NCI-H345 treated with DMSO at 0.1 percent for 48 hours (cell line): ENCODE measurements at regions not wholly inside any gene's neighbourhood (a gene's known extent, or its start where the extent isn't known, plus 50 kb on each side); places are given as distances from the start of the nearest gene placed in this dataset.

Experiments used
- DNase-seq: peaks from one replicate; lab custom pipeline; 2025; ENCODE audit not compliant: unreplicated experiment; lab: John Stamatoyannopoulos, UW

DNA sequence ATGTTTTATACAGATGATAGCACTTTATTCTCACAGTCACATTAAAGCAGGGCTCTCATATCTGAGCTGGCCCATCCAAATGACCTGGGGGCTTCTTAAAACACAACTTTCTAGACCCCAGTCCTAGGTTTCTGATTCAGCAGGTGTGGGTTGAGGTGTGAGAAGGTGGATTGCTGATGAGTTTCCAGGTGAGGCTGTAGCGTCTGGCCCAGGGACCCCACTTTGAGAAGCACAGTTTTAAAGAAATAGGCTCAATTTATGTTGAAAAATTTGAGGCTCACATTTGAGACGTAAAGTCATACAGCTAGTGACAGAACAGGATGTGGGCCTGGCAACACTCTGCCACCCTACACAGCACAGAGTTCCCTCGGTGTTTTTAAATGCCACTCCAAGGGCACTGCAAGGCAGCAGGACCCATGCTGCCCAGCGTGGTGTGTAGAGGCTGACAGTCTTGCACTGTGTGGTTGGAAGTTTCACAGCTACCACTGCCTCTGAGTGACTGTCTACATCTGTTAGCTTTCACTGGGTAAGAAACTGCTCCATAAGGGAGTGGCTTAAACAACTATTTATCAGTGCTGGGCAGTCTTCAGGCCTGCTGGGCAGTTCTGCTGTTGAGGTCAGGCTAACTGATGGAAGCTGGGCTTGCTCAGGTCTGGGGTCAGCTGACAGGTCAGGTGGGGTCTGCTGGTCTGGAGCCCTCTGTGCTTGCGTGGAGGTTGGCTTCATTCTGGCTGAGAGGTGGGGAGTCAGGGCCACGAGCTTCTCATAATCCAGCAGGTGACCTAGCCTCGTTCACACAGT, 319.7 kb downstream of the CXCL12 start:
- DNase-seq: no peak

DNA sequence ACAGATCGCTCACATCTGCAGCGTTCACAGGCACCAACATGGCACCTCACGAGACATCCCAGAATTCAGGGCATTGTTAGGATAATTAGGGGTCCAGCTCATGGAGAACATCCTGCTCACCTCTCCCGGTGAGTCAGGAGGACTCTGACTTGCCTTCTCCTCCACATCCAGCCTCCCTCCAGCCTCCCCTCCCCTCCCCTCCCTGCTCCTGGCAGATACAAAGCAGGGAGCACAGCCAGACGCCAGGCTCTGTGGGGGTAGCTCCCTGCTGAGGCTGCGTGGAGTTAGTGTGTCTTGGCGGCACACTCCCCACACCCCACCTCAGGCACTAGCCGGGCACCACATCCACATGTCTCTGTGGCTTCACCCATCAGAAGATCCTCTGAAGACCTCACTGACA, 320.6 kb downstream of the CXCL12 start:
- DNase-seq: no peak

DNA sequence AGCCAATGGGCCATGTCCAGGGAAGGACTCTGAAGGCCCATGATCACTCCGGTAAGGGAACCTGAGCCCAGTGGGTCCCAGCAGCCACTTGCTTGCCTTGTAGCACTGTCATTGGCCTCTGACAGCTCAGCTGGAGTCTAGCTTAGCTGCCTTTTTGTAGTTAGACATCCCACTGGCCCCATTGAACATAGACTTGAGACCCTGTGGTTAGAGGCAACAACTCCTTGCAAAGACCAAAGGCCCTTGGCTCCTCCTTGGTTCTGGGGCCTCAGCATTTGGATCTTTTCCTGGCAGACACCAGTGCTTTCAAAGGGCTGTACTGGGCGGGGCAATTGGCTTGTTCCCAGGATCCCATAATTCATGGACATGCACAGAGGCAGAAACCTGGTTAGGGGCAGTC, 321.2 kb downstream of the CXCL12 start:
- no peak for DNase-seq

DNA sequence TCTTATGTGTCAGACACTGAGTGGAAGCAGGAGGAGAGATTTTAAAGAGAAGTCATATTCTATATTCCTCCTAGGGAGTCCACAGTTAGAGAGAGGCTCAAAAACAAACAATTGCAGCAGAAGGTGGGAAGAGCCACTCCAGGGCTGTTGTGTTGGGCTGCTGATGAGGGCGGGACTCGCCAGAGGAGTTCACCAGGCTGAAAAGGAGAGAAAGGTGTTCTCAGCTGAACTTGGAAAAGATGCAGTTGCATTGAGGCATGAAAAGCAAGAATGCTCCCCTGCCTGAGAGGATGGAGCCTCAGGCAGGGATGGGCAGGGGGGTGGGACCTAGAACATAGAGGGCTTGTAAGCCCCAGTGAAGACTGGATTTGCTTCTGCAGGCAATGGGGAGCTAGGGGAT, 324.2 kb downstream of the CXCL12 start:
- DNase-seq: no peak

DNA sequence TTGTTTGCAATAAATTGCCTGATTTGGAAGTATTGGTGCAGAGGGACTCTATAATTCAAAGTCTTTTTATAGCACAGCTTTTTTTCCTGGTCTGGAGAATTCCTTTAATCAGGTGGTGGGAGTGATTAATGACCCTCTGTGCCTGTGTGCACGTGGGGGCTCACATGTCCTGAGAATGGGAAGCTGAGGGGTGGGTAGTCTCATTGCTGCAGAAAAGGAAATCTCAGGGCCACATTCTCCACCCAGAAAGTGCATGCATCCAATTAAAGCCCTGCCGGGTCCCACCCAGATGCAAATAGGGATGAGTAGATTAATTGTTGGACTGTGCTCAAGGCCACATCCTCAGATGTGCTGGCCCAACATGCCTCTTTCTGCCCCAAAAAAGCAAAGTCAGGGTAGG, 324.7 kb downstream of the CXCL12 start:
- no peak for DNase-seq

DNA sequence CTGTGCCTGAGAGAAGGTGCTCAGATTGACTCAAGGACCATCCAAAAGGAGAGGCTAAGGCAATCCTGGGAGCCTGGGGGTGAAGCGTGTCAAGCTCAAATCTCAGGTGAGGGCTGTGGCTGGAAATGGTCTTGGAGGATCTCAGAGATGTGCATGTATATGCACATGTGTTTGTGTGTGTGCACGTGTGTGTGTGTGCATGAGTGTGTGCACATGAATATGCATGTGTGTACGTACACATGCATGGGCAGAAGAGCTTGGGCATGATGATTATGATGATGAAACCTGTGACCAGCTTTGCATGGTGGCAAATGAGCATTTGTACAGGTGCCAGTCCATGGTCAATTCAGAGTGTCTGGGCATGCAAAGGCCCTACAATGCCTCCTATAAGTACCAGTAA, 326.6 kb downstream of the CXCL12 start:
- no peak for DNase-seq

DNA sequence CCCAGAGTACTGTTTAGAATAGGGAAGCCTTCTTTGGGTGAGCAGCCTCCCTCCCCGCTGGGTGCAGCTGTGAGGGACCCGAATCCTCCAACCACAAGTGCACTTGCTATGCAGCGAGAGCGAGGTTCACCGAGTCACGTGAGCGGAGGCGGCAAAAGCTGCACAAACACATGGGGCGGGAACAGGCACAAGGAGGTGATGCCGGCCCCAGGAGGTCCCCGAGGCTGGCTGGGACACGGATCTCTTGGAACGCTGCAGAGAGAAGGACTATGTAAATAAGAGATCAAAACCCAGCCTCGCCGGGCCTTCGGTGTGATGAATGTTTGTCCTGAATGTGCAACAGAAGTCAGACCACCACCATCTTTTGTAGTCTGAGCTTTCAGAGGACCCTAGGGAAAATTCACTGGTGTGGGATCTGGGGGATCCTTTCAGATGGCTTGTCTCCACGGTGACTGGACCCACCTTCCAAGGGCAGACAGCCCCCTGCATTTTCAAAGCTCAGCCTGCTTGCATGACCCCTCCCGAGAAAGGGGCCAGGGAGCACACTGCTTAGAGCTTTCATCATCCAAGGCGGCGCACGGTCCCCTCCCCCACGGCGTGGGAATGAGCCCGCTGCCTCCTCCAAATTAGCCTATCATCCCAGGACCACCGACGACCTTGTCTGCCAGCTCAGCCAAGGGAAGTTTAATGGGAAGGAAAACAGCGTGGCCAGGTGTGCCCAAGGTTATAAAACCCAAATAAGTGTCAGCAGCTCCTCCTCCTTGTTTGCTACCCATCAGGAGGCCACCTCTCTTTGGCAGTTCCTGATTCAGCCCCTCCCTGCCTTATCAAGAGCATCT, 327.7 kb downstream of the CXCL12 start:
- DNase-seq: no peak

DNA sequence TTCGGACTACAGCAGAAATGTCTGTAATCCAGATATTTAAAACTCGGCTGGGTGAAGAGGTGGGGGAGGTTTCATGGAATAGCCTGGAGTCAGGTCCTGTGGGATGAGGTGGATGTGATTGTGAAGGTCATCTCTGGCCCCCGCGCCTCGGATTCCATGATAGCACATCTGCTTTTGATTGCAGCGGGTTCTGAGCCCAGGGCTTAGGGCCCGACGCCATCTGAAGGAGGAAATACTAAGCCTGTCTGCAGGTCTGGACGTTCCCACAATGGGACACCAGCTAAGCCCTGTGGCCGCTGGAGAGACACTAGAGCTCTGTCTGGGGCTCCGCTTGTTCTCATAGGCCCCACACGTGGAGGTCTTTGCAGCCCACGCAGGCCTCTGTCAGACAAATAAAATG, 328.7 kb downstream of the CXCL12 start:
- no peak for DNase-seq

DNA sequence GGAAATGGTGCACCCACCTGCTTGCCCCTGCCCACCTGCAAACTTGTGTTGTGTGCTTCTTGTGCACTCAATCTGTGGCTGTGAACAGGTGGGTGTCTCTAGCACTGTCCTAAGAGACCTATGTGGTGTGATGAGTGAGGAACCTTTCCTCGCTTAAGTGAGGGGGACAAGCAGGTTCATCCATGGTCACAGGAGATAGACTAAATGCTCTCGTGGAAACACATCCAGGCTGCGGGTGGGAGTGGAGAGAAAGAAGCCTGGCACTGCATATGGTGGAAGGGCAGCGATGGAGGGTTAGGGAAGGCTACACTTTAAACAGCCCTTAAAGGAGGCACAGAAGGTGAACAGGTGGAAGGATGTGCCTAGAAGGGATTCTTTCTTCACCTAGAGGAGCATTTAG, 330.9 kb downstream of the CXCL12 start:
- DNase-seq: no peak

DNA sequence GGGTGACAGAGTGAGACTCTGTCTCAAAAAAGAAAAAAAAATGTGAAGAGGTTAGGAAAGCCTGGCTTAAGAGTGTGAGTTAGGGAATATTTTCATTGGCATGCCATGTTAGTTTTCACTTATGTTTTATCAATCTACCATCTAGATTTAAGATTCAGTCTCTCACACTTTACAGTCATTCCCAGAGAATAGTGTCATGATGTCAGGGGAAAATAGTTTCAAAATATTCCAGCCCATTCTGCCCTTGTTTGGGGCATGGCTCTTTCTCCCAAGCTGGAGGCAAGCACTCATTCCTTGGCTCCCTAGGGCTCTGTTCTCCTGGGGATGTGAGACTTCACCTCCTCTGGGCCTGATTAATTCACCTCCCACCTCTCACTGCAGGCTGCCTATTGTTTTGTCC, 331.5 kb downstream of the CXCL12 start:
- no peak for DNase-seq

DNA sequence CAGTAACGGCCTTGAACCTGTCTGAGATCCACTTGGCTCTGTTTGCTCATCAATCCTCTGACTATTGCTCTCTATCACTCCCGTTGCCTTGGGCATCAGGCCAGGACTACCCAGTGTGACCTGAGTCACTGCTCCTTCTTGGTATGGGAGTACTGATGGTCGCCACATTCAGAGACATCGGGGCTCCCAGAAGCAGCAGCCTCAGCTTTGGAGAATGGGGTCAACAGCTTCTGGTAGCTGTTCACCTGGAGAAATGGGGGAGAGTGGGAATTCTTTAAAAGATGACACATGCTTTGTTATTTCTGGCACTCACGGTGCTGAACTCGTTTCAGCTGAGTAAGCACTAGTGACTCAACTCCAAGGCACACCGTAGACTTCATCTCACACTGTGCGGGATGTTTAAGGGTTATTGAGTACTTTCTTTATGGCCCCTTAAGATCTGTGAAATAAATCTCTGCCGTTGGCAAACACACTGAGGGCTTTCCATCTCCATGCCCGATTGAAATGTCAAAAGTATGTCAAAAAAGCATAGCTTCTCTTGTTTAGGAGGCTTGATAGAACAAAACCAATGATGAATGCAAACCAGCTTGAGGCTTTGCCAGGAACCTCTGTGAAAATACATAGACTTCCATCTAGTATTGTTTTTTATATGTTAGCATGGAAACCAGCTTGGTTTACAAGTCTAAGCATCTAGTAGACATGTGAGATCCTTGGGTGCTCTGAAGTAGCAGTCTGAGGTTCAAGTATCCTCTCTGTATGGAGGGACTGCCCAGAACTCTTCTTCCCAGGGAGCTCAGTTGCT, 333.1 kb downstream of the CXCL12 start:
- no peak for DNase-seq

DNA sequence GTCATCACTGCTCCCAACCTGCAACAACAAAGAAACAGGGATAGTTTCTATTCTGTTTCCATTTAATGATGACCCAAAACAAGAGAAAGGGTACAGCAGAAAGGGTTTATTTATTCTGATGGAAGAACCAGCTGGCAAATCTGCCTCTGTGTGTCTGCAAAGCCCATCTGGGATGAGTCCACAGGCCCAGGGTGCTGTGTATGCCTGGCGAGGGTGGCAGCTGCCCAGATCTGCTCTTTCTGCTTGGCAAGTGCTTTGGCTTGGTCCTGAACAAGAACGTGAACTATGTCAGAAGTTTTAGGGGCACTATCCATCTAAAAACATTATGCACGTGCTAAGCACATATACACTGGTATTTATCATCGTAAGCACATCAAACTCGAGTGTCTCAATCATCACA, 333.8 kb downstream of the CXCL12 start:
- no peak for DNase-seq

DNA sequence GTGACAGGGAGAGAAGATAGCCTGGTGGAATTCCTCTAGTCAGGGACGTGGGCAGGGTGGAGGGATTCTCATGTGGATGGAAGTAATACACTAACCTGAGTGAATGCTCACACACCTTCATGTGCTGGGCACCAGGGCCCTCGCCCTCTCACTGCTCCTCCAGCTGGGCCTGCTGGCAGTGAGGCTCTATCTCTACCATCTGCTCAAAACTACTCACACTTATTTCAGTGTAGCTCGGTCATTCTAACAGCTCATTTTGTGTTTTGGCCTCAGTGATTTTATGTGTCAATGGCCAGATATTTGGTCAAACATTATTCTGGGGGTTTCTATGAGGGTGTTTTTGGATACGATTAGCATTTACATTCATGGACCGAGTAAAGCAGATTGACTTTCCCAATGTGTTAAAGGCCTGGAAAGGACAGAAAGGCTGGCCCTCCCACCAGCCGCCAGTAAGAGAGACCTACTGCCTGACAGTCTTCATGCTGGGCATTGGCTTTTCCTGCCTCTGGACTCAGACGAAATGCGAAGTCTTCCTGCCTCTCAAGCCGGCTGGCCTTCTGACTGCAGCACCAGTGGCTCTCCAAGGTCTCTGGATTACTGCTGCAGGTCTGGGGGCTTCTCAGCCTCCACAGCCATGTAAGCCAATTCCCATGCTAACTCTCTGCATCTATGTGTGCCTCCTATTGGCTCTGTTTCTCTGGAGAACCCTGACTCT, 335.4 kb downstream of the CXCL12 start:
- DNase-seq: no peak

DNA sequence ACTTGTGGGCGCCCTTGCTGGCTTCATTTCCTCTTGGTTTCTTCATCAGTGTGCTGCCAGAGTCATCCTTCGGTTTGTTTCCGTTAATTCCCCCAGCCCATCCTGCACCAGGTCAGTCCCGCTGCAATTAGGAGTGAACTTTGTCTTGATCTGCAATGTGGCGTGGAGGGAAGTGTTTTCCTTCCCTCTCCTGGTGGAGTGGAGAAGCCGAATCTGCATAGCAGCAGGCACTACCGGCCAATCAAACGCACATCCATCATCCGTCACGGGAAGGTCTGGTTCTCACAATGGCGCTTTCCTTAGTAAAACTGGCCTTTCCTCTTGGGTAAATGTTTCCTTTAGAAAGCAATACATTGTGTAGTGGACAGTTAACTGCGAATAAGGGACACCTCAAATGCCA, 337.5 kb downstream of the CXCL12 start:
- no peak for DNase-seq

DNA sequence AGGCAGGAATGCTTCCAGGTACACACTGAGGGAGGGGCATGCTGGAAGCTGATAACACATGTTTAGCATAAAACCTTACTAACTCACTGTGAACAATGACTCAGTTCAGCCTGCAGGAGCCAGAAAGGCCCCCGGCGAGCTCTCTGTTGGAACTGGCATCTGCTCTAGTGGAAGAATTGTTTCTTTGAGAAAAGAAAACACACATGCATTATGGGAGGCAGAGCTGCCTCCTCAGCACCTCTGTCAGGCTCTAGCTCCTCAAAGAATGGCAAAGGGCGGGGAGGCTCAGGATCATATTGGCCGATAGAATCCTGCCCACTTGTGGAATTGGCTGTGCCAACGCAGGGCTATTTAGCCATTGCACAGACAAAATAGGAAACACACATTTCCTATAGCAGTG, 338.3 kb downstream of the CXCL12 start:
- no peak for DNase-seq

DNA sequence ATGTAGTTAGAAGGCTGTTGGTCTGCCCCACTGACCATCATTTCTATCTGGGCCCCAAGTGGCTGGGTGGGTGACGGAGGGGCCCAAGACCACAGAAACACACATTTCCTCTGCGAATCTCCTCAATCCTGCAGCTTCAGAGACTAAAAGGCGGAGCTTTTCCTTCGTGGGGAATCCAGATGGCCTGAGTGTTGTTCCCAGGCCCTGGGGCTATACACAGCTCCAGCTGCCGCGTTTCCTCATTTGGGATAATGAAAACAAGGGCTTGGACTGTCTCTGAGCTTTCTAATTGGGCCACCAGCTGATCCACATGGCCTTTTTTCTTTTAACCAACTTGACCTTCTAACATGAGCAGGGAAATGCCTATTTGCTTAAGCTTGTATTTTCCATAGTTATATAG, 339.9 kb downstream of the CXCL12 start:
- DNase-seq: no peak

DNA sequence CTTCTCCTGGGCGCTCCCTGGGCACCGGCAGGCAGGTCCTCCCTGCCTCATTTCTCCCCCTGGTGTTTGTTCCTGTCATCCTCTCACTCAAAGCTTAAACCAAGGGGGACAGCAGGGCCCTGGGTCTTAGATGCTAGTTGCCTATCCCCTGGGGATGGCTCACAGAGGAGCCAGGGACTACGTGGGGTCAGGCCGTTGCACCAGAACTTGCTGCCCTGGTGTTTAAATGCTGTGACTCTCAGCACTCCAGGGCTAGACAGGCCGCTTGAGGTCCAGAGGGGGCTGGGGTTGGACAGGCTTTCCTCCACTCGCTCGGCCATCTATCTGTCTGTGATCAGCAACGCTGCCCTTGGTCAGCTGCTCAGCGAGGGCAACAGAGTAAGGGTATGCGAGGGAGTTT, 340.3 kb downstream of the CXCL12 start:
- no peak for DNase-seq

DNA sequence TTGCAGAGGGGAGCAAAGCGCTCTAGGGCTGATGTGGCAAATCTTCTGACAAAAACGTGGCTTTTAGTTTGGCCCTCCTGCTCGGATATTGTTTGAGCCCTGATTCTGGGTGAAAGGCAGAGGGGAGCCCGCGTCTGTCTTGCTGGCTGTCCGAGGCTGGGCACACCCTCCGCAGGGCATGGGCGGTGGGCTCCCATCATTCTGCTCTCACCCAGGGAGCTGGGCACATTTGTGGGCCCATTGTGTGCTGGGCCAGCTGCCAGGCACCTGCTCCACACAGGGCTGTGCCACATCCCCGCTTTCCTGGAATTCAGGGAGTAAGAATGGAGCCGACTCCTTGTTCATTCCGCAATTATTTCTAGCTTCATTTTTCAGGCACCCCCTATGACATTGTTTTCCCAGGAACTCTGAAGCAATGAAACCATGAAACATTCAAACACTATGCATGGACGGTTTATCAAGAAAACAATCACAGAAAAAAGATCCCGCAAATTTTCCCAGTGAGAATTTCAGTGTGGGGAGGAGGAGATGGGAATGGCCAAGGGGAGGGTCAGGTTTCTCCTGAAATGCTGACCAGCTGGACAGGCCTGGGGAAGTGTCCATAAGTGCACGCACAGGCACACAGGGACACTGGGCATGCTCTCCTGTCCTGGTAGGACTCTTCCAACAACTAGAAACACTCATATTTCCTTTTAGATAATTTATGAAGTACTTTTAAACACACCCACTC, 341.1 kb downstream of the CXCL12 start:
- DNase-seq: no peak

DNA sequence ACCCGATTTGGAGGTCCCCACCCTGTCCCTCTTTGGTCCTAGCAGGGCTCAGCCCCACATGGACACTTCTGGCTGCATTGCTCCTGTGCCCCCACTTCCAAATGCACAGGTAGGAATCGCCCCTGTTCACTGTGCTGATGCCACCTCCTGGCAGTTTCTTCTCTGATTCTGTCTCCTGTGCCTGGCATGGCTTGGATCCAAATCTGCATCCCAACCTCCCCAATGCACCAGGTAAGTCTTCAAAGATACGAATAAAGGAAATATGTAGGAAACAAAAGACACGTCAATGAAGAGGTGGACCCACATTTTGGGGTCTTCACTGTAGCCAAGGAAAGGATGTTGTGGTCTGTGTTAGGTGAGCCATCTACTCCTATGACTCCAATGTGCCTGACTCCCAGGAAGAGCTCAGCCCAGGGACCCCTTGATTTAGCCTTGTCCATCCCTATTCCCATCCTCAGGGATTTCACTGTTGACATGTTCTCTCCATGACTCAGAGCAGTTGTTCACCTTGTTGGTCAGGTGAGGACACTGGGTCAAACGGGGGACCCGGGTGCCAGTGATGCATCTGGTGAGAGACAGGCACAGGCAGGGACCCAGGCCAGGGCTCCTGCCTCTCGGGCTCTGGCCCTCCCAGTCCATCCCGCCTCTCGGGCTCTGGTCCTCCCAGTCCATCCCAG, 341.8 kb downstream of the CXCL12 start:
- no peak for DNase-seq
